GM13977 (cell line): ENCODE measurements at regions not wholly inside any gene's neighbourhood (a gene's known extent, or its start where the extent isn't known, plus 50 kb on each side); places are given as distances from the start of the nearest gene placed in this dataset.

Experiments used
- DNase-seq: peaks from one replicate; pipeline ENCODE4 v3.0.0; 2012; ENCODE audit warnings: low spot score
- CTCF ChIP-seq: IDR thresholded peaks from 2 replicates; pipeline ENCODE4 v1.5.1; 2012; ENCODE audit warnings: mild to moderate bottlenecking, control low read depth; ENCODE audit not compliant: insufficient read depth; ENCODE audit errors: extremely low read depth, missing control alignments
- in situ Hi-C: fragments of 300-500 bp; cut with MboI; formaldehyde crosslinking; loops from one replicate; pipeline ENCODE4 v1.12.0; 2022; ENCODE audit warnings: low sequenced_read_pairs, low pct_unique_long_range_greater_than_20kb, mixed read lengths, inconsistent platforms; ENCODE audit not compliant: unreplicated experiment

- no peak for TF ChIP-seq CTCF
- in situ Hi-C loops = no loop called here
- DNase-seq = no peak
Measured at GRCh38 chr3:150357923-150358607, 50.0 kb upstream of the TSC22D2 start.

GRCh38 chr3:150357140-150357539, 51.0 kb upstream of the TSC22D2 start:
- DNase-seq = no peak
- in situ Hi-C loops = no loop called here
- TF ChIP-seq CTCF = no peak

GRCh38 chr3:150355574-150355973, 52.5 kb upstream of the TSC22D2 start:
- in situ Hi-C loops = no loop called here
- no peak for TF ChIP-seq CTCF
- no peak for DNase-seq

GRCh38 chr3:150352931-150353330, 55.2 kb upstream of the TSC22D2 start:
- DNase-seq = no peak
- in situ Hi-C loops = no loop called here
- no peak for TF ChIP-seq CTCF

GRCh38 chr3:150351398-150351797, 56.7 kb upstream of the TSC22D2 start:
- in situ Hi-C loops = no loop called here
- TF ChIP-seq CTCF = no peak
- DNase-seq = no peak

- TF ChIP-seq CTCF = peak; percentile 36
- no peak for DNase-seq
- in situ Hi-C loops = no loop called here
Measured at GRCh38 chr3:150349314-150350097, 58.6 kb upstream of the TSC22D2 start.
